Stimulated activated CD8-positive, alpha-beta memory T cell treated with anti-CD3 and anti-CD28 coated beads, Interleukin-4, amount 100 ng/mL, for 24 hours (primary cell): ENCODE measurements at regions not wholly inside any gene's neighbourhood (a gene's known extent, or its start where the extent isn't known, plus 50 kb on each side); places are given as distances from the start of the nearest gene placed in this dataset.
"Not testable (repeated sequence)": the region's sequence is repeated elsewhere in the genome, so short reads cannot be mapped to it uniquely, and the experiment has no call there.

ENCODE experiments used
- DNase-seq: peaks from one replicate; pipeline ENCODE4 v3.0.0-alpha.2; 2020; ENCODE audit warnings: low read depth

- not testable (repeated sequence) for DNase-seq
These were observed 206.3 kb downstream of the SLC38A4 start for GRCh38 chr12:46619474-46619873.

- not testable (repeated sequence) for DNase-seq
These were observed 208.1 kb downstream of the SLC38A4 start for GRCh38 chr12:46617737-46618136.

- no peak for DNase-seq
These were observed 208.6 kb downstream of the SLC38A4 start for GRCh38 chr12:46617167-46617566.

- DNase-seq: no peak
These were observed 215.0 kb downstream of the SLC38A4 start for GRCh38 chr12:46610754-46611153.

- DNase-seq: no peak
These were observed 216.1 kb downstream of the SLC38A4 start for GRCh38 chr12:46609674-46610073.

- DNase-seq: no peak
These were observed 216.5 kb downstream of the SLC38A4 start for GRCh38 chr12:46609273-46609623.

- DNase-seq: no peak
These were observed 217.1 kb downstream of the SLC38A4 start for GRCh38 chr12:46608431-46609272.

GRCh38 chr12:46604684-46605083, 221.1 kb downstream of the SLC38A4 start:
- DNase-seq: no peak

- no peak for DNase-seq
These were observed 221.9 kb downstream of the SLC38A4 start for GRCh38 chr12:46603776-46604456.

- DNase-seq: no peak
These were observed 223.3 kb downstream of the SLC38A4 start for GRCh38 chr12:46602474-46602873.

- no peak for DNase-seq
These were observed 218.6 kb upstream of the SLC38A2 start for GRCh38 chr12:46590991-46591703.

GRCh38 chr12:46585854-46586621, 213.5 kb upstream of the SLC38A2 start:
- no peak for DNase-seq

GRCh38 chr12:46584098-46584497, 211.5 kb upstream of the SLC38A2 start:
- not testable (repeated sequence) for DNase-seq

- not testable (repeated sequence) for DNase-seq
These were observed 209.4 kb upstream of the SLC38A2 start for GRCh38 chr12:46581990-46582389.

- no peak for DNase-seq
These were observed 207.9 kb upstream of the SLC38A2 start for GRCh38 chr12:46580445-46580844.

GRCh38 chr12:46579474-46579873, 206.9 kb upstream of the SLC38A2 start:
- DNase-seq: no peak

GRCh38 chr12:46578190-46578982, 205.8 kb upstream of the SLC38A2 start:
- DNase-seq: no peak

GRCh38 chr12:46577063-46577776, 204.6 kb upstream of the SLC38A2 start:
- no peak for DNase-seq

GRCh38 chr12:46574847-46575246, 202.3 kb upstream of the SLC38A2 start:
- DNase-seq: no peak

GRCh38 chr12:46573347-46573658, 200.7 kb upstream of the SLC38A2 start:
- DNase-seq: no peak
